MM.1S (cell line): ENCODE measurements at regions not wholly inside any gene's neighbourhood (a gene's known extent, or its start where the extent isn't known, plus 50 kb on each side); places are given as distances from the start of the nearest gene placed in this dataset.

Experiments
- DNase-seq: peaks from one replicate; pipeline ENCODE4 v3.0.0-alpha.2; 2015
- H2AFZ ChIP-seq: fragments of 300-600 bp; sonication (generic); 2 replicates; pipeline ENCODE4 v1.6.0; 2016; ENCODE audit warnings: antibody characterized with exemption, low read length
- H3F3A ChIP-seq: fragments of 300-600 bp; sonication (generic); 2 replicates; pipeline ENCODE4 v1.6.1; 2016; ENCODE audit warnings: mild to moderate bottlenecking, antibody characterized with exemption, low read length, moderate library complexity, mixed read lengths; ENCODE audit not compliant: insufficient read depth
- H3K27ac ChIP-seq: fragments of 300-600 bp; sonication (generic); 2 replicates; pipeline ENCODE4 v1.5.1; 2016; ENCODE audit warnings: mild to moderate bottlenecking, low read length
- H3K27me3 ChIP-seq: fragments of 300-600 bp; sonication (generic); replicated peaks from 2 replicates; pipeline ENCODE4 v1.6.0; 2016; ENCODE audit warnings: low read length; ENCODE audit not compliant: insufficient read depth
- H3K36me3 ChIP-seq: fragments of 300-600 bp; sonication (generic); replicated peaks from 2 replicates; pipeline ENCODE4 v1.6.1; 2016; ENCODE audit warnings: mild to moderate bottlenecking, low read length, mixed read lengths; ENCODE audit not compliant: insufficient read depth
- H3K4me1 ChIP-seq: fragments of 300-600 bp; sonication (generic); 2 replicates; pipeline ENCODE4 v1.6.1; 2016; ENCODE audit warnings: low read length, mixed read lengths
- H3K4me2 ChIP-seq: fragments of 300-600 bp; sonication (generic); 2 replicates; pipeline ENCODE4 v1.6.0; 2016; ENCODE audit warnings: low read depth, low read length
- H3K4me3 ChIP-seq: fragments of 300-600 bp; sonication (generic); 2 replicates; pipeline ENCODE4 v1.5.1; 2016; ENCODE audit warnings: low read length, mixed read lengths
- H3K79me2 ChIP-seq: fragments of 300-600 bp; sonication (generic); 2 replicates; pipeline ENCODE4 v1.6.1; 2016; ENCODE audit warnings: mixed run types, low read length, mixed read lengths
- H3K9ac ChIP-seq: fragments of 300-600 bp; sonication (generic); 2 replicates; pipeline ENCODE4 v1.6.1; 2016; ENCODE audit warnings: low read length, mixed read lengths
- H3K9me2 ChIP-seq: fragments of 300-600 bp; sonication (generic); replicated peaks from 2 replicates; pipeline ENCODE4 v1.6.1; 2016; ENCODE audit warnings: mild to moderate bottlenecking, low read length, mixed read lengths; ENCODE audit not compliant: insufficient read depth
- H3K9me3 ChIP-seq: fragments of 300-600 bp; sonication (generic); replicated peaks from 2 replicates; pipeline ENCODE4 v1.6.1; 2016; ENCODE audit warnings: mild to moderate bottlenecking, low read length, mixed read lengths; ENCODE audit not compliant: insufficient read depth
- H4K20me1 ChIP-seq: fragments of 300-600 bp; sonication (generic); 2 replicates; pipeline ENCODE4 v1.6.1; 2016; ENCODE audit warnings: mild to moderate bottlenecking, low read length, moderate library complexity, mixed read lengths; ENCODE audit not compliant: insufficient read depth
- EZH2 ChIP-seq: fragments of 300-600 bp; sonication (generic); optimal IDR thresholded peaks from 2 replicates; pipeline ENCODE3; 2017; ENCODE audit warnings: low read depth, mild to moderate bottlenecking, antibody characterized with exemption, low read length, mixed read lengths
- EZH2phosphoT487 ChIP-seq: fragments of 300-600 bp; sonication (generic); IDR thresholded peaks from 2 replicates; pipeline ENCODE4 v1.6.1; 2018; ENCODE audit warnings: antibody characterized with exemption, low read length
- TF ChIP-seq, protein P1 (sequence below): fragments of 300-600 bp; sonication (generic); IDR thresholded peaks from 2 replicates; pipeline ENCODE4 v1.5.1; 2016; ENCODE audit warnings: antibody characterized with exemption, low read length, mixed read lengths

GRCh38 chr11:130551388-130551787 lies 102.9 kb downstream of the ADAMTS15 start:
- H3K9me2 ChIP-seq, result no peaks in the 10 kb centered on the region
- no peaks in the 10 kb centered on the region for H3K36me3 ChIP-seq
- H2AFZ ChIP-seq, result no peak overlapping the region
- H3K9ac ChIP-seq, result no peak overlapping the region
- H3K27me3 ChIP-seq, result no peaks in the 10 kb centered on the region
- TF ChIP-seq, protein P1, sequence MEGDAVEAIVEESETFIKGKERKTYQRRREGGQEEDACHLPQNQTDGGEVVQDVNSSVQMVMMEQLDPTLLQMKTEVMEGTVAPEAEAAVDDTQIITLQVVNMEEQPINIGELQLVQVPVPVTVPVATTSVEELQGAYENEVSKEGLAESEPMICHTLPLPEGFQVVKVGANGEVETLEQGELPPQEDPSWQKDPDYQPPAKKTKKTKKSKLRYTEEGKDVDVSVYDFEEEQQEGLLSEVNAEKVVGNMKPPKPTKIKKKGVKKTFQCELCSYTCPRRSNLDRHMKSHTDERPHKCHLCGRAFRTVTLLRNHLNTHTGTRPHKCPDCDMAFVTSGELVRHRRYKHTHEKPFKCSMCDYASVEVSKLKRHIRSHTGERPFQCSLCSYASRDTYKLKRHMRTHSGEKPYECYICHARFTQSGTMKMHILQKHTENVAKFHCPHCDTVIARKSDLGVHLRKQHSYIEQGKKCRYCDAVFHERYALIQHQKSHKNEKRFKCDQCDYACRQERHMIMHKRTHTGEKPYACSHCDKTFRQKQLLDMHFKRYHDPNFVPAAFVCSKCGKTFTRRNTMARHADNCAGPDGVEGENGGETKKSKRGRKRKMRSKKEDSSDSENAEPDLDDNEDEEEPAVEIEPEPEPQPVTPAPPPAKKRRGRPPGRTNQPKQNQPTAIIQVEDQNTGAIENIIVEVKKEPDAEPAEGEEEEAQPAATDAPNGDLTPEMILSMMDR, result no peak
- no peak for TF ChIP-seq EZH2phosphoT487
- TF ChIP-seq EZH2, result no peak
- H3F3A ChIP-seq, result no peaks in the 10 kb centered on the region
- DNase-seq, result no peak
- no peak overlapping the region for H3K4me3 ChIP-seq
- no peak overlapping the region for H3K27ac ChIP-seq
- H3K4me2 ChIP-seq, result no peak overlapping the region
- no peaks in the 10 kb centered on the region for H3K4me1 ChIP-seq
- H3K9me3 ChIP-seq, result no peaks in the 10 kb centered on the region
- no peaks in the 10 kb centered on the region for H4K20me1 ChIP-seq
- no peaks in the 10 kb centered on the region for H3K79me2 ChIP-seq

GRCh38 chr11:130553306-130553705 lies 104.9 kb downstream of the ADAMTS15 start:
- Histone ChIP-seq H3K27ac (no peak overlapping the region), H3K9me2 (no peaks in the 10 kb centered on the region), H3K27me3 (no peaks in the 10 kb centered on the region), H3K36me3 (no peaks in the 10 kb centered on the region), H3K9me3 (no peaks in the 10 kb centered on the region), H3K4me3 (no peak overlapping the region), H3F3A (no peaks in the 10 kb centered on the region), H3K4me1 (no peaks in the 10 kb centered on the region), H3K4me2 (no peak overlapping the region), H3K9ac (no peak overlapping the region), H3K79me2 (no peaks in the 10 kb centered on the region), H2AFZ (no peak overlapping the region), H4K20me1 (no peaks in the 10 kb centered on the region)
- no peak for TF ChIP-seq EZH2phosphoT487
- no peak for DNase-seq

- no peak for DNase-seq
- no peak overlapping the region for H3K27ac ChIP-seq
- no peaks in the 10 kb centered on the region for H3K9me2 ChIP-seq
- no peaks in the 10 kb centered on the region for H3K9me3 ChIP-seq
- TF ChIP-seq, protein P1, result no peak
- TF ChIP-seq EZH2 (no peak), EZH2phosphoT487 (no peak)
- H3K4me2 ChIP-seq, result no peak overlapping the region
- H3K36me3 ChIP-seq, result no peaks in the 10 kb centered on the region
- H3K4me3 ChIP-seq, result no peak overlapping the region
- no peaks in the 10 kb centered on the region for H3K27me3 ChIP-seq
- H3K79me2 ChIP-seq, result no peaks in the 10 kb centered on the region
- no peak overlapping the region for H2AFZ ChIP-seq
- no peaks in the 10 kb centered on the region for H4K20me1 ChIP-seq
- H3K4me1 ChIP-seq, result no peaks in the 10 kb centered on the region
- no peaks in the 10 kb centered on the region for H3F3A ChIP-seq
- H3K9ac ChIP-seq, result no peak overlapping the region
These were observed 106.0 kb downstream of the ADAMTS15 start for GRCh38 chr11:130554241-130555055.

DNA sequence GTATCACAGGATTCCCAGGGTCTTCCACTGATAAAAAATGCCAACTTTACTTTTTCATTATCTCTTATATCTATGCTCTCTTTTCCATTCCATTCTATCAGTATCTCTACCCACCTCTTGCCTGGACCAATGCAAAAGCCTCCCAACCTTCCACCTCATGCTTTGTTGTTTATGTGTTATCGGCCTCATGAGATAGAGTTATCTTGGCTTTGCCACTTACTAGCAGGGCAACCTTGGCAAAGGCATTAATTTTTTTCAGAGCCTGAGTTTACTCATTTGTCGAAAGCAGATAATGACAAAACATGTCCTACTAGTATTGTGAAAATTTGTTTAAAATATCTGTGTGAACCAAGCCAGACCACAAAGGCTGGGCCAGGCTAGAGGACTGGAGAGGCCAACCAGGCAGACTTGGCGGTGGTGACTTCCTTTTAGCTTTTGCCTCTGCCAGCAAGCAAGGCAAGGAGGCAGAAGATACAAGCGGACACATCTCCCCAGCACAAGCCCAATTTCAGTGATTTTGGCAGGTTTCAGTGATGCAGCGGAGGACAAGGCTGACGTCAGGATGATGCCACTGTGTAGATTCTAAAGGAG lies 106.9 kb downstream of the ADAMTS15 start:
- no peaks in the 10 kb centered on the region for H3K79me2 ChIP-seq
- H3K9ac ChIP-seq, result no peak overlapping the region
- no peaks in the 10 kb centered on the region for H4K20me1 ChIP-seq
- DNase-seq, result no peak
- no peak for TF ChIP-seq EZH2phosphoT487
- TF ChIP-seq, protein P1, result no peak
- TF ChIP-seq EZH2, result no peak
- H3K4me2 ChIP-seq, result no peak overlapping the region
- no peaks in the 10 kb centered on the region for H3K27me3 ChIP-seq
- no peaks in the 10 kb centered on the region for H3K9me2 ChIP-seq
- H3K27ac ChIP-seq, result no peak overlapping the region
- H3F3A ChIP-seq, result no peaks in the 10 kb centered on the region
- H3K4me3 ChIP-seq, result no peak overlapping the region
- H2AFZ ChIP-seq, result no peak overlapping the region
- H3K4me1 ChIP-seq, result no peaks in the 10 kb centered on the region
- no peaks in the 10 kb centered on the region for H3K36me3 ChIP-seq
- H3K9me3 ChIP-seq, result no peaks in the 10 kb centered on the region
